ENCODE measurements at regions not wholly inside any gene's neighbourhood (a gene's known extent, or its start where the extent isn't known, plus 50 kb on each side); places are given as distances from the start of the nearest gene placed in this dataset.
"Not testable (repeated sequence)": the region's sequence is repeated elsewhere in the genome, so short reads cannot be mapped to it uniquely, and the experiment has no call there.

GRCh38 chr11:34750692-34751405 is 130.0 kb downstream of the EHF start:
- DNase-seq = no peak

- DNase-seq = no peak
Observed at GRCh38 chr11:34749666-34750659, 129.1 kb downstream of the EHF start.

GRCh38 chr11:34748036-34748435 is 127.1 kb downstream of the EHF start:
- DNase-seq = no peak

DNA sequence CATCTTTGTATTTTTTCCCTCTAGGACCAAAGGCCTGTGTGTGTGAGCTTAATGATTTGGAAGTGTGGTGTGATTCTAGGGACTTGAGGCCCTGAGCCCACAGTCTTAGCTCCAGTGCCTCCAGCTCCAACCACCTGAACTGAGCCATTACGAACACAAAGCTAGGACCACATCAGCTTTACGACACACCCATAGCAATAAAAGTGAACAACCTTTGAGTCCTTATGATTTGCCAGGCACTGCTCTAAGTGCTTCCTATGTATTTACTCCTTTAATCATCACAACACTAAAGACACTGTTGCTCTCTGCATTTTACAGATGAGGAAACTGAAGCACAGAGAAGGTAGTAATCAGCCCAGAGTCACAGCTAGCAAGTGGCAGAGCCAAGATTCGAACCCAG is 126.4 kb downstream of the EHF start:
- DNase-seq = no peak

DNA sequence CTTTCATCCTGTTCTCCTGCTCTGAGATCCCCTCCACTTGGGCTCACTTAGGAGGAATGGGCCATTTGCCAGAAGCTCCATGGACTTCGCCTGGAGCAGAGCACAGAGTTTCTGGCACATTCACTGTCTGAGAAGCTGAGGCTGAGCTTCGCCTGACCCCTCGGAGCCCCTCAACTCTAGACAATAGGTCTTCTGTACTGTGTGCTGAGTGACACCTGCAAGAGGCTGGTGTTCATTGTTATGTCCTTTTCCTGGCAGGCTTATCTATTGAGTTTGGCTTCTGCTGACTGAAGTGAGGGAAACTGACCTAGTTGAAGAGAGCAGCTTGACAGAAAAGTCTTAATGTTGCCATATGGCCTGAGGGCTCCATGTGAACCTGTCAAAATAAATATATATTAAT is 124.3 kb downstream of the EHF start:
- no peak for DNase-seq

GRCh38 chr11:34744511-34744910 is 123.6 kb downstream of the EHF start:
- DNase-seq = no peak

GRCh38 chr11:34738237-34738636 is 117.3 kb downstream of the EHF start:
- no peak for DNase-seq

- DNase-seq = no peak
Observed at GRCh38 chr11:34732831-34733230, 111.9 kb downstream of the EHF start.

GRCh38 chr11:34731603-34732002 is 110.7 kb downstream of the EHF start:
- DNase-seq = no peak

GRCh38 chr11:34730544-34731295 is 109.8 kb downstream of the EHF start:
- DNase-seq = no peak

DNA sequence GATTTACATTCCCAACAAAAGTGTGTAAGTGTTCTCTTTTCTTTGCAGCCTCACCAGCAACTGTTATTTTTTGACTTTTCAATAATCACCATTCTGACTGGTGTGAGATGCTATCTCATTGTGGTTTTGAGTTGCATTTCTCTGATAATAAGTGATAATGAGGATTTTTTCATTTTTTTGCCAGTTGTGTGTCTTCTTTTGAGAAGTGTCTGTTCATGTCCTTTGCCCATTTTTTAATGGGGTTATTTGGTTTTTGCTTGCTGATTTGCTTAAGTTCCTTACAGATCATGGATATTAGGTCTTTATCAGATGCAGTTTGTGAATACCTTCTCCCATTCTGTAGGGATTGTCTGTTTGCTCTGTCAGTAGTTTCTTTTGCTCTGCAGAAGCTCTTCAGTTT is 107.7 kb downstream of the EHF start:
- no peak for DNase-seq

DNA sequence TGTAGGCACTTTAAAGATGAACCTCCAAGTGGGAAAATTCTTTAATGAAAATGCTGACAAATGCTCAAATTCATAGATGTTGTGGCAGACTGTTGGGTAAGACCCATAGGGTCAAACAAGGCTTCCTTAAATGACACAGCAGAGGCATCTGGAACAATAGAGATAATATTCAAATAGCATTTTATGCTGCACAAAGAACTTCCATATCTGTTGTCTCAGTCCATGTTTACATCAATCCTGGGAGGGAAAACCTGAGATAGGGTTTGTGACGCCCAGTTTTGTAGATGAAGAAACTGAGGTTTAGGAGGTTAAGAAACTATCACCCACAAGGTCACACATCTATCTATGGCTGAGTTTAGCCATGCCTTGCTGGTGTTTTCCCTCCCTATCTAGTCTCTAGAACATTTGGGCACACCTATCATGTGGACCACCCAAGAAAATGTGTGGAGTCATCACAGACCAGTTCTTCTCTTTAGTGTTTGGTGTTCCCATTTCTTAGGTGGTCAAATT is 106.4 kb downstream of the EHF start:
- DNase-seq = no peak

DNA sequence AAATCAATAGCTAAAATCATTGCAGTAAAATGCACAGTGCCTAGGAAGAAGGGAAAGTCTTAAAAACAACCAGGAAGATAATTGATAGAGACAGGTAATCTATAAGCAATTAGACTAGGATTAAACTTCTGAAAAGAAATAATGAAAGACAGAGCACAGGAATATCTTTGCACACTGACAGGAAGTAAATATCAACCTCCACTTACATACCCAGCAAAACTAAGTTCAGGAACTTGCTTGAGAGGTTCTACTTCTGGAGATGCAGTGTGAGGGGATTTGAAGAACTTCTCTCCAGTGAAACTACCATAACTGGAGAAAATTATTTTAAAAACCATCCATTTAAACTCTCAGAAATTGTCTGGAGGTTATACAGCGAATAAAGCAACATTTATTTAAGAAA is 104.1 kb downstream of the EHF start:
- DNase-seq = no peak

DNA sequence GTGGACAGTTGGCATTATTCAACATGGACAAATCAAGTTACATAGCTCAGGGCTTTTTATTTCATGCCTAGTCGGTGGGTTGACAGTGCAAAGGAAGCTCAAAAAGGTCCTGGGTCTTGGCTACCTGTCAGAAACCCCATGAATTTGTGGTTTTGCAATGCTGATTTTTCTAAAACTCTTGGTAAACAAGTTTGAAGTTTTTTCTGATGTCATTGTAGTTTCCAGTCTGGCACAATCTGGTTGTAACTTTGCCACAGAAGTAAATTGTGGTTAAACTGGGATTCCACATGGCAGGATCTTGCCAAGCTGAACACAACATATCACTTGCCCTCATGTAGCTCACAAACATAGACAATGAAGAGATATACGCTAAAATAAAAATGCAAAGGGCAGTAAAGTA is 100.8 kb downstream of the EHF start:
- no peak for DNase-seq

- no peak for DNase-seq
Observed at GRCh38 chr11:34719303-34719848, 98.5 kb downstream of the EHF start.

- DNase-seq = not testable (repeated sequence)
Observed at GRCh38 chr11:34713631-34714030, 92.7 kb downstream of the EHF start.
